ENCODE measurements at regions not wholly inside any gene's neighbourhood (a gene's known extent, or its start where the extent isn't known, plus 50 kb on each side); places are given as distances from the start of the nearest gene placed in this dataset.

DNA sequence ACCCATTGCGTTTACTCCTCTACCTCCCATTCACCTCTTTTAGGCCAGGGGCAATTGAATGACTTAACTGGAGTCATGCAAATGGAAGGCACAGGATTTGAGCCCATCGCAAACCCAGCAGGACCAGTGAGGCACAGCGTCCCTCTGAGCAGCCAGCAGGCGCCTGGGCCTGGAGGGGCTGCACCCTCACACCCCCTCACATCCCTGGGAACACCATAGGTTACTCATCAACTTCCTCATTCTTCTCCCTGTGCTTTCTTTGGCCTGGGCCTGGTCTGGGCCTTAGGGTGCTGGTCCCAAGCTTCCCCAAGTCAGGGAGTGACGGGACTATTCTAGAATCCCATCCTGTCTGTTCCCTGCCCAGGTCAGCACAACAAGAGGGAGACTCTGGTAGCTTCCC, 169.4 kb upstream of the EEPD1 start:
- Histone ChIP-seq H2AFZ (ENCODE audit: low read depth, low read length) (no peak overlapping the region), H3K79me2 (ENCODE audit: control insufficient read depth, insufficient read depth, low read length) (no peaks in the 10 kb centered on the region), H3K9ac (replicated peaks; ENCODE audit: extremely low read depth, insufficient read depth, low read length) (no peak overlapping the region), H3K4me3 (replicated peaks in 1 of 3; ENCODE audit: insufficient read depth in 1 of 3, low read depth in 1 of 3, low read length in 3 of 3) (no peak overlapping the region), H4K20me1 (replicated peaks; ENCODE audit: control insufficient read depth, extremely low read depth, insufficient read depth, low read length) (no peaks in the 10 kb centered on the region), H3K4me1 (ENCODE audit: control insufficient read depth, extremely low read depth, insufficient read depth, low read length) (no peaks in the 10 kb centered on the region), H3K36me3 (ENCODE audit: control insufficient read depth in 2 of 2, extremely low read depth in 1 of 2, insufficient read depth in 2 of 2, low read length in 2 of 2) (no peaks in the 10 kb centered on the region), H3K27ac (ENCODE audit: insufficient read depth, low read depth, low read length) (no peak overlapping the region), H3K4me2 (ENCODE audit: insufficient read depth, low read length) (no peak overlapping the region), H3K27me3 (ENCODE audit: control insufficient read depth in 2 of 2, insufficient read depth in 2 of 2, low read length in 2 of 2) (no peaks in the 10 kb centered on the region), H3K9me1 (replicated peaks; ENCODE audit: control insufficient read depth, extremely low read depth, insufficient read depth, low read length) (no peaks in the 10 kb centered on the region), H3K9me3 (replicated peaks; ENCODE audit: control insufficient read depth, insufficient read depth, low read length) (no peaks in the 10 kb centered on the region)
- FAIRE-seq (no peak), DNase-seq (ENCODE audit: low read depth, low spot score) (no peak)
- dilution Hi-C loops (cut with MboI; ENCODE audit: extremely low pct_ligation_motif_present, low sequenced_read_pairs) (no loop called here), intact Hi-C loops (cut with micrococcal nuclease) (loop anchor here (2.0 to 10.0 kb wide), 2 partner anchors 53 to 221 kb away; no protein-coding TSS in a partner anchor)
- POLR2A ChIA-PET: no interaction called here
- CTCF ChIA-PET: interaction anchor here (0.9 to 4.3 kb wide), 5 partner anchors 8 to 335 kb away, joined by 3 to 203 read pairs (median 13); no protein-coding TSS in a partner anchor
- BruUV-seq (replicated peaks): no TSS peak
- TF ChIP-seq POLR2A (IDR thresholded peaks at IDR 0.05; ENCODE audit: low read depth, low read length) (no peak), MYC (IDR thresholded peaks at IDR 0.05; ENCODE audit: low read depth, low read length) (no peak), GATA2 (IDR thresholded peaks at IDR 0.05; ENCODE audit: insufficient read depth, insufficient read length, low read depth, low read length) (no peak), JUN (IDR thresholded peaks at IDR 0.05; ENCODE audit: borderline replicate concordance, insufficient read depth, insufficient read length, low read depth) (no peak), POLR2AphosphoS5 (IDR thresholded peaks at IDR 0.05; ENCODE audit: insufficient read depth, low read depth, low read length) (no peak), FOS (IDR thresholded peaks at IDR 0.05; ENCODE audit: borderline replicate concordance, insufficient read depth, low read length) (no peak), EZH2 (IDR thresholded peaks at IDR 0.05; ENCODE audit: borderline replicate concordance, low read depth, low read length, severe bottlenecking) (no peak)
- TF ChIP-seq, protein P1, sequence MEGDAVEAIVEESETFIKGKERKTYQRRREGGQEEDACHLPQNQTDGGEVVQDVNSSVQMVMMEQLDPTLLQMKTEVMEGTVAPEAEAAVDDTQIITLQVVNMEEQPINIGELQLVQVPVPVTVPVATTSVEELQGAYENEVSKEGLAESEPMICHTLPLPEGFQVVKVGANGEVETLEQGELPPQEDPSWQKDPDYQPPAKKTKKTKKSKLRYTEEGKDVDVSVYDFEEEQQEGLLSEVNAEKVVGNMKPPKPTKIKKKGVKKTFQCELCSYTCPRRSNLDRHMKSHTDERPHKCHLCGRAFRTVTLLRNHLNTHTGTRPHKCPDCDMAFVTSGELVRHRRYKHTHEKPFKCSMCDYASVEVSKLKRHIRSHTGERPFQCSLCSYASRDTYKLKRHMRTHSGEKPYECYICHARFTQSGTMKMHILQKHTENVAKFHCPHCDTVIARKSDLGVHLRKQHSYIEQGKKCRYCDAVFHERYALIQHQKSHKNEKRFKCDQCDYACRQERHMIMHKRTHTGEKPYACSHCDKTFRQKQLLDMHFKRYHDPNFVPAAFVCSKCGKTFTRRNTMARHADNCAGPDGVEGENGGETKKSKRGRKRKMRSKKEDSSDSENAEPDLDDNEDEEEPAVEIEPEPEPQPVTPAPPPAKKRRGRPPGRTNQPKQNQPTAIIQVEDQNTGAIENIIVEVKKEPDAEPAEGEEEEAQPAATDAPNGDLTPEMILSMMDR (IDR thresholded peaks at IDR 0.05; ENCODE audit: extremely low read depth in 1 of 2, insufficient read depth in 1 of 2, low read depth in 1 of 2, low read length in 2 of 2): no peak
- TF ChIP-seq, protein P2, sequence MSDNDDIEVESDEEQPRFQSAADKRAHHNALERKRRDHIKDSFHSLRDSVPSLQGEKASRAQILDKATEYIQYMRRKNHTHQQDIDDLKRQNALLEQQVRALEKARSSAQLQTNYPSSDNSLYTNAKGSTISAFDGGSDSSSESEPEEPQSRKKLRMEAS (IDR thresholded peaks at IDR 0.05; ENCODE audit: insufficient read depth, insufficient read length): no peak

Data from endothelial cell of umbilical vein (primary cell).